ENCODE measurements at regions not wholly inside any gene's neighbourhood (a gene's known extent, or its start where the extent isn't known, plus 50 kb on each side); places are given as distances from the start of the nearest gene placed in this dataset.
A peak's percentile ranks its signal among the peaks of the same experiment; 100 is the strongest.

DNA sequence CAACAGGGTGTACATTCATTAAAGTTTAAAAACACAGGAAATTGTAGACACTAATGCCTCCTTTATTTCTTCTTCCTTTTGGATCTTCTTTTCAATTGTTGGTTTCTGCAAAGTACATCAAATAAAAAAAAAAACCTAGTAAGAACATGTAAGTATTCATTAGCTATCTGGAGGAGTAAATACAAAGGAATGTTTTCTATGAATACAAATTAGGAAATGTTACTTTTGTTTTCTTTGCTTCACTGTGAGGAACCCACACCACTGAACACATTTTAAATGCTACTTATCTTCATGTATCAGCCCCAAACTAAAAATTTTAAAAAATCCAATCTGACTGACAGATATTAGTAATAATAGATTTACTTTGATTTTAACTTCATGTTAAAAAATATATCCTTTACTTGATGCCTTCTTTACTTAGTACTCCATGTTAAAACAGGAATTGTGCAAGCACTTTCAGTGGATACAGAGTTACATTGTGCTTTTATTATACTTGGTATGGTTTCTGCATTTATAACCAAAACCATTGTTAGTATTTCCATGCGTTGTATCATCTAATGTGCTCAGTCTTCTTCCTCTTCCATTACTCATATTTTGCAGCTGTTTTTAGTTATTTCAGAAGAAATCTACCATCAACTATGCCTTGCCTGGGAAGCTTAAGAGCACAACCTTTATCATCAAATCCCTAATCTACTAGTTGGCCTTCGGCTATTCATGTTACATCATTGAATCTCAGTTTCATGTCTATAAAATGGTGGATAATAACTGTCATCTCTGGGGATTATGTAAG lies 236.9 kb upstream of the DPYD start:
- DNase-seq (ENCODE audit: low spot score) = no peak
- no peak overlapping the region for H3K27ac ChIP-seq
- CTCF ChIA-PET = no interaction called here
- POLR2A ChIA-PET (ENCODE audit: low non-redundant PET) = no interaction called here
- TF ChIP-seq, protein P1, sequence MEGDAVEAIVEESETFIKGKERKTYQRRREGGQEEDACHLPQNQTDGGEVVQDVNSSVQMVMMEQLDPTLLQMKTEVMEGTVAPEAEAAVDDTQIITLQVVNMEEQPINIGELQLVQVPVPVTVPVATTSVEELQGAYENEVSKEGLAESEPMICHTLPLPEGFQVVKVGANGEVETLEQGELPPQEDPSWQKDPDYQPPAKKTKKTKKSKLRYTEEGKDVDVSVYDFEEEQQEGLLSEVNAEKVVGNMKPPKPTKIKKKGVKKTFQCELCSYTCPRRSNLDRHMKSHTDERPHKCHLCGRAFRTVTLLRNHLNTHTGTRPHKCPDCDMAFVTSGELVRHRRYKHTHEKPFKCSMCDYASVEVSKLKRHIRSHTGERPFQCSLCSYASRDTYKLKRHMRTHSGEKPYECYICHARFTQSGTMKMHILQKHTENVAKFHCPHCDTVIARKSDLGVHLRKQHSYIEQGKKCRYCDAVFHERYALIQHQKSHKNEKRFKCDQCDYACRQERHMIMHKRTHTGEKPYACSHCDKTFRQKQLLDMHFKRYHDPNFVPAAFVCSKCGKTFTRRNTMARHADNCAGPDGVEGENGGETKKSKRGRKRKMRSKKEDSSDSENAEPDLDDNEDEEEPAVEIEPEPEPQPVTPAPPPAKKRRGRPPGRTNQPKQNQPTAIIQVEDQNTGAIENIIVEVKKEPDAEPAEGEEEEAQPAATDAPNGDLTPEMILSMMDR (conservative IDR thresholded peaks at IDR 0.05; ENCODE audit: low read depth) = no peak

DNA sequence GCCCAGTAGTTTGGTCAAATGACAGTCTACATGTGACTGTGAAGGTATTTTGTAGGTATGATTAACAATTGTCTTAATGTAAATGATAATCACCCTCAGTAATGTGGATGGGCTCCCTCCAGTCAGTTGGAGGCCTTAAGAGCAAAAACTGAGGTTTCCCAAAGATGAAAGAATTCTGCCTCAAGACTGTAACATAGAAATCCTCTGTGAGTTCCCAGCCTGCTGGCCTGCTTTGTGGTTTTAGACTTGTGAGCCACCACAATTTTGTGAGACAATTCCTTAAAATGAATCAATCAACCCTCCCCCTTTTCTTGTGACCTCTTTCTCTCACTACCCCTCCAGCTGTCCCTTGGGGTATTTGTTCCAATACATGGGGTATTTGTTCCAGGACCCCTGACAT lies 226.4 kb upstream of the DPYD start:
- ChIA-PET POLR2A (ENCODE audit: low non-redundant PET) (no interaction called here), CTCF (no interaction called here)
- TF ChIP-seq, protein P1 (conservative IDR thresholded peaks at IDR 0.05; ENCODE audit: low read depth) = no peak
- DNase-seq (ENCODE audit: low spot score) = no peak
- H3K27ac ChIP-seq = no peak overlapping the region

DNA sequence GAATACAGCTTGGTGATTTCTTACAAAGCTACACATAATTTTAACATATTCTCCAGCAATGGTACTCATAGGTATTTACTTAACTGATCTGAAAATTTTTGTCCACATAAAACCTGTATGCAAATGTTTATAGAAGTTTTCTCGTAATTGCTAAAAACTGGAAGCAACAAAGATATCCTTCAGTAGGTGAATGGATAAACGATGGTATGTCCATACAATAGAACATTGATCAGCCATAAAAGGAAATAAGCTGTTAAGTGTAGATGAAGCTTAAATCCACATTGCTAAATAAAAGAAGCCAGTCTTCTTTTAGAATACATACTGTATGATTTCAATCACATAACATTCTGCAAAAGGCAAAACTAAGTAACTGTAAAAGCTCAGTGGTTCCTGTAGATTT lies 224.8 kb upstream of the DPYD start:
- no peak for DNase-seq (ENCODE audit: low spot score)
- ChIA-PET CTCF (no interaction called here), POLR2A (ENCODE audit: low non-redundant PET) (no interaction called here)

DNA sequence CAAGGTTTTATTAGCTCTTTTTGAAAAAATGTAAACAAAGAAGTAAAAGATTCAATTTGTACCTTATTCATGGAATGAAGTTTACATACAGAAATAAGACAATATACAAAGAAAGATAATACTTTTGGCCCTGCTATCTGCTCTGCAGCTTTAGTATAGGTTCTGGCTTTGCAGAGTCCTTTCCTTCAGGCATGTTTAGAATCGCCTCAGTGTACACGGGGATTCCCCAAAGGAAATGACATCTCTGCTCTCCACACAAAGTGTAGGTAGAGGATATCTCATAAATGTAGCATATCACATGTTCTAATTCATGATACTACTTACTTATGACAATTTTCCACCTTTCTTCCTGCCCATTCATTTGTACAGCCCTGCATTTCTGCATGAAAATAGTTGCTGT lies 222.6 kb upstream of the DPYD start:
- TF ChIP-seq, protein P1 (conservative IDR thresholded peaks at IDR 0.05; ENCODE audit: low read depth) = no peak
- ChIA-PET CTCF (no interaction called here), POLR2A (ENCODE audit: low non-redundant PET) (no interaction called here)
- no peak overlapping the region for H3K27ac ChIP-seq
- DNase-seq (ENCODE audit: low spot score) = peak; percentile 3

More for the DNA sequence above, 224.8 kb upstream of the DPYD start:
- no peak overlapping the region for H3K27ac ChIP-seq
- TF ChIP-seq, protein P1 (conservative IDR thresholded peaks at IDR 0.05; ENCODE audit: low read depth) = no peak

DNA sequence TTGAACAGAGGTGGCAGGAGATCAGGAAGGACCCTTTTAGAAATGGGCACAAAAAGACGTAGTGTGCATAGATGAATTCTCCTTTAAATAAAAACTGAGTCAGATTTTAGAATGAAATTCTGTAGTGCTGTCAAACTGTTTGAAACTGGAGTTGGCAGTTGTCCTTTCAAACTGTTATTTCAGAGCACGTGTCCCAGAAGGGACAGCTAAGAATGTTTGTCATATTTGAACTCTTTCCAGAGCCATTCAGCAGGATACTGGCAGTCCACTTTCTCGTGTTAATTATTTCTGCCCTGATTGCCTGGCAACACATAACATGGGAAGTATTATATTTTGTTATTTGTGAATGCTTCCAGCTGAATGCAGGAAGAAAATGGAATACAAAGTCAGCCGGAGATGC lies 212.3 kb upstream of the DPYD start:
- POLR2A ChIA-PET (ENCODE audit: low non-redundant PET) = no interaction called here
- CTCF ChIA-PET = no interaction called here

DNA sequence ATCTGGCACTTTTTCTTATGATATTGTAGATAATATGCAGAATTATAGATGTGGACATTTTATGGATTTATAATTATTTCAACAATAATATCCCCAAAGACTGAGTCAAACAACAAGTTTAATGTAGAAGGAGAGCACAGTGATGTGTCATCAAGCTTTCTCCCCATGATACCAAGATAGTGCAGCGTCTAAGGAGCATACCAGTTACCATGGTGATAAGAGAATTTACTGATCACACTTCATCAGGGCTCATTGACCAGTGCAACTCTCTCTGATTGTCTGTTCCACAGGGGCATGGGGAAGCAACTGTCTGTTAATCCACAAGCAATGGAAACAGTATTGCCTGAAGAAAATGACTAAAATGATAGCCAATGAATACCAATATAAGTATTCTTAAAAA lies 209.6 kb upstream of the DPYD start:
- DNase-seq (ENCODE audit: low spot score) = no peak
- TF ChIP-seq, protein P1 (conservative IDR thresholded peaks at IDR 0.05; ENCODE audit: low read depth) = no peak
- no peak overlapping the region for H3K27ac ChIP-seq
- ChIA-PET POLR2A (ENCODE audit: low non-redundant PET) (no interaction called here), CTCF (no interaction called here)

More for the DNA sequence above, 212.3 kb upstream of the DPYD start:
- H3K27ac ChIP-seq = no peak overlapping the region
- TF ChIP-seq, protein P1 (conservative IDR thresholded peaks at IDR 0.05; ENCODE audit: low read depth) = no peak
- no peak for DNase-seq (ENCODE audit: low spot score)

All from RWPE1 (cell line).